ENCODE measurements at regions not wholly inside any gene's neighbourhood (a gene's known extent, or its start where the extent isn't known, plus 50 kb on each side); places are given as distances from the start of the nearest gene placed in this dataset.

- TF ChIP-seq CTCF (IDR thresholded peaks at IDR 0.05) (no peak), ZFX (IDR thresholded peaks at IDR 0.05; ENCODE audit: borderline replicate concordance) (no peak)
Observed at GRCh38 chr12:23458640-23459039, 490.8 kb downstream of the SOX5 start.

Measured in 22Rv1 (cell line).